Parathyroid adenoma (tissue), 2 donors: ENCODE measurements at regions not wholly inside any gene's neighbourhood (a gene's known extent, or its start where the extent isn't known, plus 50 kb on each side); places are given as distances from the start of the nearest gene placed in this dataset.
"Not testable (repeated sequence)": the region's sequence is repeated elsewhere in the genome, so short reads cannot be mapped to it uniquely, and the experiment has no call there.

ENCODE experiments used
- H2AFZ ChIP-seq: fragments of 300-600 bp; sonication (generic); one replicate; pipeline ENCODE4 v1.7.0; 2017; ENCODE audit warnings: antibody characterized with exemption, mild to moderate bottlenecking
- H3K27ac ChIP-seq: fragments of 300-600 bp; sonication (generic); one replicate; pipeline ENCODE4 v1.7.0; 2017
- H3K27me3 ChIP-seq: fragments of 300-600 bp; sonication (generic); one replicate; pipeline ENCODE4 v1.7.0; 2017; ENCODE audit warnings: low read length; ENCODE audit not compliant: control insufficient read depth, insufficient read depth
- H3K36me3 ChIP-seq: fragments of 300-600 bp; sonication (generic); one replicate; pipeline ENCODE4 v1.7.0; 2017; ENCODE audit warnings: low read length; ENCODE audit not compliant: control insufficient read depth, insufficient read depth
- H3K4me1 ChIP-seq: fragments of 300-600 bp; sonication (generic); one replicate; pipeline ENCODE4 v1.7.0; 2017; ENCODE audit warnings: control low read depth
- H3K4me2 ChIP-seq: fragments of 300-600 bp; sonication (generic); one replicate; pipeline ENCODE4 v1.7.0; 2017; ENCODE audit warnings: low read length
- H3K4me3 ChIP-seq: fragments of 300-600 bp; sonication (generic); one replicate; pipeline ENCODE4 v1.7.0; 2017; ENCODE audit warnings: low read depth, low read length
- H3K79me2 ChIP-seq: fragments of 300-600 bp; sonication (generic); one replicate; pipeline ENCODE4 v1.7.0; 2017; ENCODE audit warnings: control low read depth
- H3K9ac ChIP-seq: fragments of 300-600 bp; sonication (generic); one replicate; pipeline ENCODE4 v1.7.0; 2017; ENCODE audit warnings: mild to moderate bottlenecking
- H3K9me3 ChIP-seq: fragments of 300-600 bp; sonication (generic); one replicate; pipeline ENCODE4 v1.7.0; 2017; ENCODE audit warnings: low read length; ENCODE audit not compliant: control insufficient read depth
- CTCF ChIP-seq: fragments of 300-600 bp; sonication (generic); IDR thresholded peaks from one replicate; pipeline ENCODE4 v1.7.0; 2017; ENCODE audit warnings: antibody characterized with exemption, mild to moderate bottlenecking
- donor health status: primary hyperparathyroidism.

DNA sequence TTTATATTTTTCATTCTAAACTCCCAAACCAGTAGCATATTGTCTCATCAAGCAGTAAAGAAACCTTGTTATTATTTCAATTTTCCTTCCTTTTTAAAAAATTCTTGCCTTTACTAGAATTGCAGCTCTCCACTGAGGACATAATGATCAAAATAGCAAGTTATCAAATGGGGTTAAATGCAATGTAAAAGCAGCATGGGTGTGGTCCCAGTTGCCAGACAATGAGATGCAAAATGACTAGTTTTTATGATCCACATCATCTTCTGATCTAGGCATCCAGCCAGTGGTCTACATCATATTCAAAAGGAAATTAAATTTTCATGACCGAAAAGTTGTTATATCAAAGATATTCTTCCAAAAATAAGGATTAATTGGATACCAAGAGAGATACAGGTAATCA, 427.9 kb upstream of the SMIM31 start:
- Histone ChIP-seq H3K36me3 (no peaks in the 10 kb centered on the region), H3K4me3 (no peak overlapping the region), H3K9ac (no peak overlapping the region), H2AFZ (no peak overlapping the region), H3K27me3 (no peaks in the 10 kb centered on the region), H3K79me2 (no peaks in the 10 kb centered on the region), H3K4me1 (no peaks in the 10 kb centered on the region), H3K9me3 (no peaks in the 10 kb centered on the region), H3K27ac (no peak overlapping the region), H3K4me2 (no peak overlapping the region)
- no peak for TF ChIP-seq CTCF

DNA sequence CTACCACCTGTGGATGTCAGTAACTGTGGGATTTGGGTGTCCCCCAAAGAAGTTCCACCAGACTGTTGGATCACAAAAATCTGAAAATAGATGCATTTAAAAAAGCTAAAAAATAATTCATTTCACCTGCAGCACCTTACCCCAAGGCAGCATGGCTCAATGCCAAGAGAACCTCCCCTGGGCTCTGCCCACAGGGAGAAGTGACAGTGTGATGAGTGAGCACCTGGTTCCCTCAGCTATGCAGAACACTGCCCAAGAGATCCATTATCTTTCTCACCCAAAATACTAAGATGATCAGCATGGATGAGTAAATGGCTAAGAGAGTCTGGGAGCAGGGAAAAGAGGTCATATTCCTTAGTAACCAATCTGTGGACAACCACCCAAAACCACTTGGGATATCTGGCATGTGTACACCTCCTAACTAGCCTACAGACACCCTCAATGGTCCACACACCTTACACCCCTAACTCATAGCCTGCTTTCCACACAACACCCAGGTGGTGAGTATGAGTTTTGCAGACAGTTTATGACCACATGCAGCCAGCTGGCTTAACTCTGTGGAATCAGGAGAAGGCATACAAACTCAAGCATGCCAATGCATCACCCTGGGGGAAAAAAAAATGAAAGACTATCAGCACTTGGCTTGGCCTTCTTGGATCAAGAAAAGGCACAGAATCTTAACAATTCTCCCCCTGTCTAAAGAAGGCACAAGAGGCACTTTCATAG, 416.5 kb upstream of the SMIM31 start:
- TF ChIP-seq CTCF: no peak

DNA sequence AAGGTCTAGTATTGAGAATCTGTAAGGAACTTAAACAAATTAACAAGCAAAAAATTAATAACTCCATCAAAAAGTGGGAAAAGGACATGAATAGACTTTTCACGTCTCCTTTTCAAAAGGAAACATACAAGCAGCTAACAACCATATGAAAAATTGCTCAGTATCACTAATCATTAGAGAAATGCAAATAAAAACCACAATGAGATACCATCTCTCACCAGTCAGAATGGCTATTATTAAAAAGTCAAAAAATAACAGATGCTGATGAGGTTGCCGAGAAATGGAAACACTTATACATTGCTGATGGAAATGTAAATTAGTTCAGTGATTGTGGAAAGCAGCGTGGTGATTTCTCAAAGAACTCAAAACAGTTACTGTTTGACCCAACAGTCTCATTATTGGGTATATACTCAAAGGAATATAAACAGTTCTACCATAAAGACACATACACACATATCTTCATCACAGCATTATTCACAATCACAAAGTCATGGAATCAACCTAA, 410.4 kb upstream of the SMIM31 start:
- H3K4me3 ChIP-seq: no peak overlapping the region
- H3K27me3 ChIP-seq: no peaks in the 10 kb centered on the region
- no peaks in the 10 kb centered on the region for H3K4me1 ChIP-seq
- H3K27ac ChIP-seq: no peak overlapping the region
- no peak overlapping the region for H3K9ac ChIP-seq
- no peaks in the 10 kb centered on the region for H3K36me3 ChIP-seq
- no peak overlapping the region for H3K4me2 ChIP-seq
- H3K79me2 ChIP-seq: no peaks in the 10 kb centered on the region
- H2AFZ ChIP-seq: no peak overlapping the region
- H3K9me3 ChIP-seq: no peaks in the 10 kb centered on the region
- no peak for TF ChIP-seq CTCF

More for the DNA sequence above, 416.5 kb upstream of the SMIM31 start:
- Histone ChIP-seq H3K79me2 (no peaks in the 10 kb centered on the region), H3K4me2 (no peak overlapping the region), H3K4me3 (no peak overlapping the region), H3K27ac (no peak overlapping the region), H3K27me3 (no peaks in the 10 kb centered on the region), H3K9me3 (no peaks in the 10 kb centered on the region), H2AFZ (no peak overlapping the region), H3K4me1 (no peaks in the 10 kb centered on the region), H3K36me3 (no peaks in the 10 kb centered on the region), H3K9ac (no peak overlapping the region)

DNA sequence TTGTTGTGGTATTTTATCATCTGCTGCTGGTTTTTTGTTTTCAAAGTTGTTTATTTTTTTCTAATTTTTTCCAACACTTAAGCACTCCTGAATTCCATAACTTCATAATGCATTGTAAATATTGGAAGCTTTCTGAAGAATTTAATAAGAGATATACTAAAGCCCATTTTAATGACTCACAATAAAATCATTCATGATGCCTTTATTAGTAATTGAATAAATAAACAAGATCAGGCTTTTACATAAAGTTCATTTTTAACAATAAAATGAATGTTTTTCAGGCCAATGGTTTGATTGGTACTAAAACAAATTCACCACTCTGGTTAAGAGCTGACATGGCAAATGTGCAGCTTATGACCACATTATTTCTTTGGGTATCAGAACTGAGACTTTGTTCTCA, 408.2 kb upstream of the SMIM31 start:
- no peaks in the 10 kb centered on the region for H3K4me1 ChIP-seq
- no peak overlapping the region for H3K4me3 ChIP-seq
- H3K27me3 ChIP-seq: no peaks in the 10 kb centered on the region
- H3K27ac ChIP-seq: no peak overlapping the region
- H3K9ac ChIP-seq: no peak overlapping the region
- H3K36me3 ChIP-seq: no peaks in the 10 kb centered on the region
- no peaks in the 10 kb centered on the region for H3K79me2 ChIP-seq
- H2AFZ ChIP-seq: no peak overlapping the region
- no peaks in the 10 kb centered on the region for H3K9me3 ChIP-seq
- no peak overlapping the region for H3K4me2 ChIP-seq
- TF ChIP-seq CTCF: no peak

DNA sequence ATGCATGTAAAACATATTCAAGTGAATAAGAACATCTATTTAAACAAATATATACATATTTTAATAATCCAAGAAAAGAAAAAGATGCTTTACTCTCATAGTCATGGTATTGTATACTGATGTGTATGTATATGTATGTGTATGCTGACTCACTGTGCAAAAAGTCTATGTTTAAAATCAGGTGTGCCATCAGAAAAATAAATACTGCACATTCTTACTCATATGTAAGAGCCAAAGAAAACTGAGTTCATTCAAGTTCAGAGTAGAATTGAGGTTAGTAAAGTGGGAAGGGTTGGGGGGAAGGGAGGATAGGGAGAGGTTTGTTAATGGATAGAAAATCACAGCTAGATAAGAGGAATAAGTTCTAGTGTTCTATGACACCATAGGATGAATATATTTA, 403.9 kb upstream of the SMIM31 start:
- Histone ChIP-seq H3K9me3 (no peaks in the 10 kb centered on the region), H3K36me3 (no peaks in the 10 kb centered on the region), H3K4me2 (no peak overlapping the region), H3K9ac (no peak overlapping the region), H3K27ac (no peak overlapping the region), H3K79me2 (no peaks in the 10 kb centered on the region), H2AFZ (no peak overlapping the region), H3K4me3 (no peak overlapping the region), H3K4me1 (no peaks in the 10 kb centered on the region), H3K27me3 (no peaks in the 10 kb centered on the region)
- TF ChIP-seq CTCF: no peak

GRCh38 chr4:164350716-164351115, 403.2 kb upstream of the SMIM31 start:
- not testable (repeated sequence) for H3K4me3 ChIP-seq, H3K36me3 ChIP-seq, H3K4me1 ChIP-seq, H3K79me2 ChIP-seq, H3K4me2 ChIP-seq, H3K9ac ChIP-seq, H3K9me3 ChIP-seq, H3K27ac ChIP-seq, H2AFZ ChIP-seq, H3K27me3 ChIP-seq
